Endothelial cell of hepatic sinusoid (primary cell): ENCODE measurements at regions not wholly inside any gene's neighbourhood (a gene's known extent, or its start where the extent isn't known, plus 50 kb on each side); places are given as distances from the start of the nearest gene placed in this dataset.

Experiments
- in situ Hi-C: cut with HindIII; loops from 2 replicates; pipeline ENCODE4 v1.10.0; 2017; ENCODE audit warnings: low sequenced_read_pairs

DNA sequence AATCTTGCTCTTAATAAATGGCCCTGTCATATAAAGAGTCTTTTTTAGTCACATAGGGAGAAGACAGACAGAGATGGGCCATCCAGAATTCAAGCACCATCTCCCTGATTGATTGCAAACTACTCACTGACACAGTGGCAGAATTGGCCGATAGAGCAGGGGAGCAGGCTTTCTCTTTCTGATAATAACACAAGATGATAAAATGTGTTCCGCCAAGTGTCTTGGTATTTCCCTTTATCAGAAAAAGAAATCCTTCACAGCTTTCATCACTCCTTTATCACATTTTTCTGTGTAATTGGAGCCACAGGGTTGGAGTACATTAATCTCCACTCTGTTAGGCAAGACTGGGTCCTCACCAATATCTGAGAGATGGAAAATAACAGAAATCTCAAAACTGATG lies 406.0 kb downstream of the TMEM135 start:
- in situ Hi-C loops, result no loop called here

DNA sequence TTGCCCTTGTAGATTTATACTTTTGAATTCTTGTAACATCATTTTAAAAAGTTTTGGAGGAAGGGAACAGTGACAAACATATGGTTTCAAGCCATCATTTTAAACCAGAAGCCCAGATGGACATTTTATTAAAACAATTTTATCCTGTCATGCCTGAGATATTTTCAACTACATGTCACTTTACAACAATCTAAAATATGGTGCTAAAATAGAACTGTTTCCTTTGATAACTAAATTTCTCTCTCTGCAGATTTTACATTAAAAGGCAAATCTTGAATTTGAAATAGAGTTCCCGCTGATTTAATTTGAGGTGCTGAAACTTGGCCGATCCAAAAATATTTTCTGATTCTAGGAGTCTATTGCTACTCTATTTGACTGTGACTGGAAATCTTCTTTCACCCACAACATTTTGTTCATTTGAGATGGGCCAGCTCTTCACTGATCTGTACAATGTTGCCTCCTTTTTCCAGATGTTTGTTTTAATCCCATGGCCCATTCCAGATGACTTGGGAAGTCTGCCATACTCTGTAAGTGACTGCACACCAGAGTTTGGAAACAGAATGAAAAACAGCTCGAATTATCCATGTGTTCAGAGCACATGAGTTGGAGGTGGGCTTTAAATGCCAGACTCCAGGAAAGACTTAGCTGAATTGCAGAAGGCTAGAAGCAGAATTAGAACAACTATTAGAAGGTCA lies 402.5 kb downstream of the TMEM135 start:
- in situ Hi-C loops, result no loop called here

DNA sequence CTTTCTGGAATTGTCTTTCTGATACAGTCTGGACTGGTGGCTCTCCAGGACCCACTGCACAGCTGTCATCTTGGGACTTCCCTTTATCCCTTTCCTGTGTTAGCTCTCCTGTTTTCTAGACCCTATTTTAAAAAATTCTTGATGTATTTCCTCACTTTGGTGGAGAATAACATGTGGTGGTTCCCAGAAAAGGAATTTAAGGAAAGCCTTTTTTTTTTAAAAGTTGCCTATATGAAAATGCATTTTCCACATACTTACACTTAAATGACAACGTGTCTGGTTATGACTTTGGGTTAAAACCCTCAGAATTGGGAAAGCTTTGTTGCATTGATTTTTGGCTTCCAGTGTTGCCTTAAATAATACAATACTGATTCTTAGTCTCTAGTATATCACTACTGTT lies 400.7 kb downstream of the TMEM135 start:
- in situ Hi-C loops, result no loop called here

DNA sequence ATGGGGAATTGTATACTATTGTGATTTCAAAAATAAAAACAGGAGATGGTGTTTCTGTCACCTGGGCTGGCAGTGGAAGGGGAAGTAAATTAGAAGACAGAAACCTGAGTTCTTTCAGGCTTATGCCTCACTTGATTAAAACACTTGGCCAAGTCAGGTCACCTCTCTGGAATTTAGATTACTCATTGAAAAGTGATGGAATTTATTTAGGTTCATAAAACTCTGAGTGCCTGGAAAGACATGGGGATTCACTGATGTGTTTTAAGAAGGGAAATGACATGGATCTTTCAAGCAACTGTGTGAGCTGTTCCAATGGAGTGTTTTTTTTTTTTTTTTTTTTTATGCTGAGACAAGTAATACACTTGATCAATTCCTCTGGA lies 400.1 kb downstream of the TMEM135 start:
- in situ Hi-C loops, result no loop called here

DNA sequence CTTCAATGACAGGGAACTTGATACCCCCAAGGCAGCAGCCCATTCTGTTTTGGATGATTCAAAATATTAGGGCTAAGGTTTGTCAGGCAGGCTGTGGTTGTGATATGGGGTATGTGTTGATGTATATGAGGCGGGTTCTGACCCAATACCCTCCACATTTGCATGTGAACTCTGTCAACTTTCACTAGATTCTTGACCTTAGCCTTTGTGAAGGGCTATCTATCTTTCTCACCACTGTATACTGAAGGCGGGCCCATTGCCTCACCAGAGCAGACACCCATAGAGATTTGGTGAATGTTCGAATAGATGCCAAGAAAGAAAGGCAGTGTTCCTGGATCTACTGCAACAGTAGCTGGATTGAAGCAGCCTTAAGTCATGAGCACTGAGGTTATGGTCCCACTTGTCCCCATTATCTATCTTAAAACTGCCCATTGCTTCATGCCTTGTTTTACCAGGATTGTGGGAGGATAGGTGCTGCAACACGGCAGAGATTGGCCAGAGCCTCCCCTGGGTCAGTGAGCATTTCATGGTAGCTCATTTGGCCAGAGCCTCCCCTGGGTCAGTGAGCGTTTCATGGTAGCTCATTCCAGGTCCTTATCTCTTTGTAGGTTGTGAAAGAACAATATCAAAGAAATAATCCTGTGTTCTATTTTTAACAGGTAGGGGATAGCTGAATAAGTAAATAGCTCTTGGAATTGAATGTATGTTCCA lies 399.6 kb downstream of the TMEM135 start:
- in situ Hi-C loops, result no loop called here

DNA sequence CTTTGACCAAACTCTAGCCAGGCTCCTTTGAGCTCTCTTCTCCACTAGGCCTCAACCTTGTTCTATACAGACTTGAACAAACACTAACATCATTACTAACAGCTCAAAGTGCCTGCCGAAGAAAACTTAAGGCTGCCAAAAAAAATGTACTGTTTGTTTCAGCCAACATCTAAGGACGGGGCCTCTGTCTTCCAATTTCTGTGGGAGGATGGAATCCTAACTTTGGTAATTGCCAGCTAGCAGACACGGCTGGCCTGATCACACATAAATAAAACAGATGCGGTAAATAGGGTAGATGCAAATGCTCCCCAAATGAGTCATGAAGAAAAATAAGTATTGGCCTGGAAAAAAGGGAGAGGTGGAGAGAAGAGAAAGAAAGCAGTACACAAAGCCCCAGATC lies 394.3 kb downstream of the TMEM135 start:
- in situ Hi-C loops, result no loop called here

DNA sequence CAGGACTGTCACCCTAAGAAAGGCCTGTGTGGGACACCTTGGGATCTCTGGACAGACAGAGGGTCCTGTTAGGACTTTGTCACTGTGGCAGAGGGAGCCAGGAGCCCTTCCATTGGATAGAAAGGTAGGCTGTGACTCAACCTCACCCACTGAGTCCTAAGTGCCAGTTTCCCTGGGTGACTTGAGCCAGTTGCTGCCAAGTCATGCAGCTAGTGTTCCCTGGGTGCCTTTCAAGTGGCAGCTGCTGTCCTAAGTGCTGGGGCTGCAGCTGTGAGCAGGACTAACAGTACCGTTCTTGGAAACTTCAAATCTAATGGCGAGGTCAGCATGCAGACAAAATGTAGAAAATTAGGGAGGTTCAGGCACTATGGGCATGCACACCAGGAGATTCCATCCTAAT lies 393.7 kb downstream of the TMEM135 start:
- in situ Hi-C loops, result no loop called here

DNA sequence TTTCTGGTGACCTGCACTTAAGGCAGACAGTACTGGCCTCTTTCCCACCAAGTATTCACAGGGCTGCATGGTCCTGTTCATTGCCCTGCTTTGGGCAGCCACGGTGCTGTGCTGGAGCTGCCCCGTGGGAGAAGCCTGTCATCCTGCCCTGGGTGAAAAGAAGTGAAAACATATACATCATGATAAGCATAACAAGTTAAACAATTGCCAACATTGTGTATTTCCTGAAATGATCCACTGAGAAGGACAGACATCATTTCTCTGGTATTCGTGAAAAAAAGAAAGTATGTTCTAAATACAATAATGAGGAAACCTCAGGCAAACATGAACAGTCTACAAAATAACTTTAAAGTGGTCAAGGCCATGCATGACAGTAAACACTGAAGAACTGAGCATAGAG lies 393.1 kb downstream of the TMEM135 start:
- in situ Hi-C loops, result no loop called here

DNA sequence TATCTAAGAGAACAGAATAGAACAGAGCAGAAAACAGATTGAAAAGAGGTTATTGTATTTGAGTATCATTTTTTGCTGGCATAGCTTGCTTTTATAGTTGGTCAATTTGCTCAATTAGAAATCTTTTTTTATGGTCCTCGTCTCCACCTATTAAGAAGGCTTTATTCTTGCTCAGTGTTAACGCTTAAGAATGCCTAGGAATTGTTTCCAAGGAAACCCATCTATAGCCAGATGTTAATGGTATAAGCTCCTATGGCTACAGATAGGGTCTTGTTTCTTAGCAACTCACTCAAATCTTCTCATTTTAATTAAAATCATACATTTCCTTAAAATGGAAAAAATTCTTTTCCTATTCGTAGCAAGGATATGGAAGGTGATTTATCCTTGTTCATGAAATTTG lies 392.3 kb downstream of the TMEM135 start:
- in situ Hi-C loops, result no loop called here

DNA sequence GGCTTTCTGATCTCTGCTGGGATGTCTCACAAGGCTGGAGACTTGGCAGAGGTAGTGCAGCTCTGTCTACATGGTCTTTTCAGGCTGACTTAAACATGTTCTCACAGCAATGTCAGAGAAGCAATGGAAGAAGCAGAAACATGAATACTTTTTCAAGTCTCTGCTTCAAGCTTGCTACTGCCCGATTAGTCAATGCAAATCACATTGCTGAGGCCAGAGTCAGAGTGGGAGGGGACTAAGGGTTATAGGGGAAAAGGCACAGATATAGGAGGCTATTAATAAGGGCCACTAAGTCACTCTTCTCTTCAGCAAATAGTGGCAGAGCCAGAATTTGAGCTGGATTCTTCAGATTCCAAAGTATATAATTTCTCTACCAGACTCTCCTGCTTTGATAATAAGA lies 390.5 kb downstream of the TMEM135 start:
- in situ Hi-C loops, result no loop called here

DNA sequence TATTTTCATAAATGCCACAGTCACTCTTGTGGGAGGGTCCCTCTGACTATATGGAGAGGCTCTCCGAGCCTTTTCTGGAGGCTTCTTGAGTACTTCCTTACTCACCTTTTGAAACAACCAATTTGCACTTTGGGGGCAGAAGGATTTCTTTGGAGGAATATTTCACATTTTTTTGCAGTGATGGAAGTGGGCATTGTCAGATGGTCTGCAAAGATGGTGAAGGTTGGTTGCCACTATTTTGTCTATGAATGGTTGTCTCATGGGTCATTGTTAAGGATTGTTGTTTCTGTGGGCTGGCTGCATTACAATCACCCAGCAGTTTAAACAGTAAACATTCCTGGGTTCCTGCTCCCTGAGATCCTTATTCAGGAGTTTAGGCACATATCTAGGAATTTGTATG lies 388.2 kb downstream of the TMEM135 start:
- in situ Hi-C loops, result no loop called here

DNA sequence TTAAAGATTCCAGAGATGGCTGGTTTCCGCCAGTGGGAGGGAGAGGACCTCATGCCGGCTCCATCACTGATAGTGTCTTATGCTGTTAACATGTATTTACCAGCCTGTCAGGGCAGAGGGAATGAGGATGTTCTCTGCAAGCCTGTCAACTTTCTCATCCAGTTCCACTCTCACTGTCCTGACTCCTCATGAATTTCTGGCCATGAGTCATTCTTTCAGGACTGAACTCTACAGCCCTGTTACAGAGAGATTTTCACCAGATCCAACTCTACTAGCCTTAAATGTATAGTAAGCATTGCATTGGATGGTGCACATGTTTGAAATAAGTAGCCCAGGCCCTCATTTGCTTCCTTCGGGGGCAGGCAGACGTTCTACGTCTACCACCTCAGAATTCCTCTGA lies 387.7 kb downstream of the TMEM135 start:
- in situ Hi-C loops, result no loop called here

DNA sequence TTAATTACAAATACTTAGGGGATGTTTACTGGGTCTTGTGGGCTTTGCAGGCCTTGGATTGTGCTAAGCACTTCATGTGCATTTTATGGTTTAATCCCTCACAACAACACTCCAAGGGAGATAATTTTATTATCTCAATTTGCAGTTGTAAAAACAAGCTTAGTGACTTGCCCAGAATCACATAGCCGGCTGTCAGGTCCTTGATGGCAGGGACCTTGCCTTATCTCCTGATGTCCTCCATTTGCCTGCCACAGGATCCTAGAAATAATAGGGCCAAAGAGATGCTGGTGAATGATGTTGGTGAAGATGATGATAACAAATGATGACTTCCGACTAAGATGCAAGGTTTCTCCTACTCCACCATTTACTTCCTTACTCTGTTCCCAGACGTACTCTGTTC lies 385.4 kb downstream of the TMEM135 start:
- in situ Hi-C loops, result loop anchor here (25.0 kb wide), 1 partner anchor 639 kb away; no protein-coding TSS in a partner anchor

DNA sequence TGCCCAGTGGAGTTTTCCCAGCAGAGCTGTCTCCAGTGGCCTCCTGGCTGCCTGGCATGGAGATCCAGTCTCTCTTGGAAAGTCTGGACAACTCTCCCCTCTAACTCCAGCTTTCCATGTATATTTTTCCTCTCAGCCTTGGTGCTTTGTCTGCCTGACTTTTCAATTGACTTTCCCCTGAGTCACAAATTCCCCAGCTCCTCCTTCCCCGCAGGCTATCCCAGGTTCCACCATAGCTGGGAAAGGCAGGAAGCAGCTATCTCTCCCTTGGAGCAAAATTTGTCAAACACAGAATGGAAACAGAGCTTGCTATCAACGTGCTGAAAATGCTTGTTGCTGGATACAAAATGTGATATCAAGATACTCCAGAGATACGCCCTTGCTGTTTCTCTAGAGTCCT lies 384.8 kb downstream of the TMEM135 start:
- in situ Hi-C loops, result loop anchor here (25.0 kb wide), 1 partner anchor 640 kb away; no protein-coding TSS in a partner anchor

DNA sequence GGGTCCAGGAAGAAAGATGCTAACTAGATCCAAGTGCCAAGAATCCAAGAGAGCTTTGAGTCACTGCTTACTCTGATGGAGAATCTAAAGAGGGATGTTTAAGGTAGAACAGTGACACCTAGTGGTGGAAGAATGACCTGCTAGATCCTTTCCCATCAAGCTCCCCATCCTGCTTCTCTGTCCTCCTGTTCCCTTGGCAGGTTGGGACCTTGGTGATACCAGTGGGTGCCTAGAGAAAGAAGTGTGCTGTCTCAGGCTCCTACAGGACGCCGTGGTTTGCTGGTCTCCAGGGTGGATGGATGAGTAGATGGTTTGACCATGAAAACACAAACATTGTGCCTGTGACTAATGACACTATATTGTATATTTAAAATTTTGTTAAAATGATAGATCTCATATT lies 383.7 kb downstream of the TMEM135 start:
- in situ Hi-C loops, result loop anchor here (25.0 kb wide), 1 partner anchor 641 kb away; no protein-coding TSS in a partner anchor

DNA sequence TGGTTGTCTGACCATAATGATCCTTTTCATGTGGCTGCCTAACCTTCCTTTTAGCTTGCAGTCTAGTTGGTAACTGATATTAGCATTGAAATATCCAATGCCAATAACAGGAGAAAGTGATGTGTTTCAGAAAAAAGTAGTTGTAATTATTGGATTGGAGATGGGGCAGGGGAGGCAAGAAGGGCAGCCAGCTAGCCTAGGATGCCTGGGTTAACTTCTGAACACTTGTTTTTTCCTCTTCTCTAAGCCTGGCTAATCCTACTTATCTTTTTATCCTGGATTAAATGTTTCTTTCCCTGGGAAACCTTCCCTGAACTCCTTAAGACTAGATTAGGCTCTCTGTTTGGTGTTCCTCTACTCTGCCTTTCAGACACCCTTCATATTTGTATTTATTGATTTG lies 380.2 kb downstream of the TMEM135 start:
- in situ Hi-C loops, result loop anchor here (25.0 kb wide), 1 partner anchor 644 kb away; no protein-coding TSS in a partner anchor

DNA sequence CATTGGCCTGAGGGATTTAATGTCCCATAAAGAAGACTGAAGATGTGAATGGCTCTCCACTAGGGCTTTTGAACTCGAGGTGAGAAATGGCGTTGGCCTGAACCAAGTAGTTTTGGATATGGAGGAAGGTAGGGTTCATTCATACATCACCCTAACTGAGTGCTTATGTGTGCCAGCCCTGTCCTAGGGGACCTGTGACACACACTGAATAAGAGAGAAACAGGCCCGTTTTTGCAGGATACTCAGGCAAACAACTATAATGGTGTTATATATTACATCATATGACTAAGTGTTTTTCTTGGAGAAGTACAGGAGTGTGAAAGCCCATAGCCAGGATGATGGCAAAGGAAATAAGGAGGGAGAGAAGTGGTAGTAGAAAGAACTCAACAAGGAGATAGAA lies 368.1 kb downstream of the TMEM135 start:
- in situ Hi-C loops, result loop anchor here (25.0 kb wide), 1 partner anchor 656 kb away; no protein-coding TSS in a partner anchor

DNA sequence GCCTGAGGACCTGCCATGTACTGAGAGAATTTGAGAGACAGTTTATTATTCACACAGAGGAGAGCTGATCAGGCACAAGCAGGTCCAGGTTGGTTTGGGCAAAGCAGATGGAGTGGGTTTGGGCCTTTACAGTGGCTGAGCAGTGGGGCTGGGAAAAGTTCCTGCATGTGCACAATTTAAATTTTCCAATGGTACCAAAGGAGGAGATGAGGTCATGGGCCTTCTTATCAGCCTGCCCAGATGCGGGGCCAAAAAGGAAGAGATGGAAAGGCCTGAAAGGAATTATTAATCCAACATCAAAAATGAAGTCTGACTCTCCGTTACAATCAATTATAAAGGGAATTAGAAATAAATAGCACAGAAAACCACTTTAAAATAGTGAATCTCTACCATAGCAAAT lies 367.6 kb downstream of the TMEM135 start:
- in situ Hi-C loops, result loop anchor here (25.0 kb wide), 1 partner anchor 657 kb away; no protein-coding TSS in a partner anchor

DNA sequence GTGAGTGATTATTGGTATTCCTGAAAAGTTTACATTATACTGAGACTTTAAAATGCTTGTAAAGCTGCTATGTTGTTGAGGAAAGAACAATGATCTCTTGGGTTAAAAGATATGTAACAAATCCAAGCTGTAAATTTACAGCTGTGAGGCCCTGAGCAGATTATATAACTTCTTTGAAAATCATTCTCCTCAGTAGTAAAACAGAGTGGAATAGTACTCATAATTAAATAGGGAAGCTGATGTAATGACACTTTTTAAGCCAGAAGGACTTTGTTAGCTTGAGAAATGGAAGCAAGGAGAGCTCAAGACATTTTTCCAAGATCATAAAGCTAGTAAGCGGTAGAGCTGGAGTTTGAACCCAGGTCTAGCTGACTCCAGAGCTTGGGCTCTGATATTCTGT lies 363.9 kb downstream of the TMEM135 start:
- in situ Hi-C loops, result loop anchor here (25.0 kb wide), 1 partner anchor 661 kb away; no protein-coding TSS in a partner anchor

DNA sequence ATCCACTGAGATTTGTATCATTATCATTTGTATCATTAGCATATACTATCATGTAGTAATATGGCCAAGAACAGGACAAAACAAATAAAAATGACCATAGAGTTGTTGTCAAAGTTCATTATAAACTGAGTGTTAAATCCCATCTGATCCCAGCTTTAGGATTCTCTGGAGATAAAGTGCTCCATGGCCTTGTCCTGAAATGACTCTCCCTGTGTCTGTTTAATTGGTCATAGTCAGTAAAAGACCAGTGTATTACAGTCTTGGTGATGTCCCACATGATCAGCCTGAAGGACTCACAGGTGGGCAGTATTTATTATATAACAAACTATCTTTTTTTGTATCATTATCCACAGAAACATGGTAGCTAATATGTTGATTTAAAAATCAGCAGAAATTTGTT lies 361.6 kb downstream of the TMEM135 start:
- in situ Hi-C loops, result no loop called here

DNA sequence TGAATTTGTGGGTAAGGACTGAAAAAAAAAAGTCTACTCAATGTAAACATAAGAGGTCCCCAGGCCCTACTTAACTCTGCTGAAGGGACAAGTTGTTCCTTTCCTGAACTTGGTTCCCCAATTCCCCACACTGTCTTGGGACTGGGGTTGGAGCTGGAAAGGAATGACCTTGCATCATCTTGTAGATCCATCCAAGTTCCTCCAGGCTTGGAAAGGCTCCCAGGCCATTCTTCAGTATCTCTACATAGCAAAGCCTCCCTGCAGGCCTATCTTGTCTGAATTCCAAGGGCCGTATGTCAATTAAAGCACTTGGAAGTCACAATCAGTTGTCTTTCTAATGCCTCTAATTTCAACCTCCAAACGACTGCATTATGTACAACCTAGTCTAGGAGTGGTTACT lies 361.2 kb downstream of the TMEM135 start:
- in situ Hi-C loops, result no loop called here
